GM19463 (cell line): ENCODE measurements at regions not wholly inside any gene's neighbourhood (a gene's known extent, or its start where the extent isn't known, plus 50 kb on each side); places are given as distances from the start of the nearest gene placed in this dataset.

ENCODE experiments used
- ATAC-seq: cut with Tn5 transposase; IDR thresholded peaks from one replicate; pipeline ENCODE4 v1.9.1; 2021; ENCODE audit warnings: mild to moderate bottlenecking, moderate library complexity; ENCODE audit not compliant: unreplicated experiment

DNA sequence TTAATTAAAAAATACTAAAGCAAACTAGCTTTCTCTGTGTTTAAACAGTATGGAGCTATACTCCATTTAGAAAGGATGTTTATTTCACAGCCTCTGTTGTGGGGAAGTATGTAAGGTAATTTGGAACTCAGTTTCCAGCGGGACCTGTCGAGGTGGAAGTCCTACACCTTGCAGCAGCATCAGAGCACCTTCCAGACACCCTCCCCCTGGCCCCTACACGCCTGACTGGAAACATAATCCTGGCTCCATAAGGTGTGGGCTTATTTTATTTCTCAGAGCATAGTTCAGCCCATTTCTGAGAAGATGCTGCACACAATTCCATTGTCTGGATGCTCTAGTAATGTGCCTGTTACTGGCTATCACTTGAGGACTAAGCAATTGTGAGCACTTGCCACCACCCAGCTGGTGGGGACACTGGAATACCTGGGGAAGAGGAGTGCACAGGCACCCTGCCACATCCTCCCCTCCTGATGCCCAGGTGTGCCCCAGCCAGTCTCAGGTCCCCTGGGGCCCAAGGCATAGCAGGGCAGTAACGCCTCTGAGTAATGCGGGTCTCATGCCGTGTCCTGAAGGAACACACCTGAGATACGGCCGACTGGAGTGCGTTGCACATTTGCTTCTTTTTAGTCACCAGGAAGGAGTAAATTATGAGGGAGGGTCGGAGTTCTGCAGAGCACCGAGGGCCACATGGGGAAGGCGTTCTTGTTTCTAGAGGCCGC lies 556.5 kb downstream of the QKI start:
- ATAC-seq: no peak

- ATAC-seq: no peak
These were observed 551.2 kb downstream of the QKI start for GRCh38 chr6:163965426-163966348.

- no peak for ATAC-seq
These were observed 550.3 kb downstream of the QKI start for GRCh38 chr6:163964789-163965188.

DNA sequence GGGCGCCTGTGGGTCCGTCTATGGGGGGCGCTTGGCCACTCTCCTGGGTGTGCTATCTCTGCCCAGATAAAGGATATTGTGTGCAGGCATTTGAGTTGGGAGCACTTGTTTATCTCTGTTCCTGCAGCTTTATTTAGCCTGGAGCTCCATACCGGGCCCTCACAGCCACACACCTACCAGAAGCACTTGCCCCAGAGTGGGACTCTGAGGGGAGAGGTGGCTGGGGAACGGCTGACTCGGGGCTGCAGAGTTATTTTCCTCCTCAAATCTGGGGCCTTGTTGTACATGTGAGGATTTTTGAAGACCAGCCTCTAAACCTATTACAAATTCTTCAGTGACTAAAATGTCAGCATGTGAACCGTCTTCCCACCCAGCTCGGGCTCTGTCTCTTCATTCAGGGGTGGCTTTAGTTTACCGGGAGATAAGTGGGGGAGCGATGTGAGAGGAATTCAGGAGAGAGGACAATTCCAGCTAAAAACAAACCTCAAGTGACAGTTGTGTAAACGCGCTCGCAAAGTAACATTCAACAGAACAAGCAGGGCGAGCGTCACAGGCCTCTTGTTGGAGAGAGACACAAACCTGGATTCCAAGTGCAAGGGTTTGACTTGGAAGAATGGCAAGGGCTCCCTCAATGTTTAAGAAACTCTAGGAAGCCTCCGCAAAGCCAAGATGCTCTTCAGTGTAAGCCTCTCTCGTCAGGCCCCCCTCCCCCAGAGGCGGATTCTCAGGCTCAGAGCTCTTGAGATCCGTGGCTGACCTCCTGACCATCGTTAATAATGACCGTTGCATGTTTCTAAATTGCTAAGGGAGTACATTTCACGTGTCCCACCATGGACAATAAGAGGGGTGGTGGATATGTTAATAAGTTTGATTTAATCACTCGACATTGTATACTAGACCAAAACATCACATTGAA lies 548.9 kb downstream of the QKI start:
- no peak for ATAC-seq

DNA sequence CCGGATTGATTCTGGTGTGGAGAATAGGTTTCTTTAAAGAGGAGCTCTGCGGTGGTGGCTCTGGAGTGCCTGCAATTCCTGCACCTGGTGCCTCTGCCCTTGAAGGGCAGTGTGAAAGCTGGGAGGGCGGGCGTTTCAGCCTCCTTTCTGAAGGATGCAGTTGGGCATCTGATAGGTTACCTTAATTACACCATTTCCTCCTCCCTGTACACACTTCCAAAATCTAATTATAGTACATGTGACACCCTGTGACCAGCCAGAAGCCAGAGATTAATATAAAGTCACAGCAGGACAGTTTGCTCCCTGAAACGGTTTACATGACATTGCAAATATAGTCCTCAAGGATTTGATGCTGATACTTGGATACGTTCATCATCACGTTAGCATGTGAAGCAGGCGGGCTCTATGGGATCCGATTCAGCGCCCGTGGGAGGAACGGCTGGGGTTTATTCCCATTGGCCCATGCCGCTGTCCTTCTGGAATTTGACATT lies 548.2 kb downstream of the QKI start:
- no peak for ATAC-seq

DNA sequence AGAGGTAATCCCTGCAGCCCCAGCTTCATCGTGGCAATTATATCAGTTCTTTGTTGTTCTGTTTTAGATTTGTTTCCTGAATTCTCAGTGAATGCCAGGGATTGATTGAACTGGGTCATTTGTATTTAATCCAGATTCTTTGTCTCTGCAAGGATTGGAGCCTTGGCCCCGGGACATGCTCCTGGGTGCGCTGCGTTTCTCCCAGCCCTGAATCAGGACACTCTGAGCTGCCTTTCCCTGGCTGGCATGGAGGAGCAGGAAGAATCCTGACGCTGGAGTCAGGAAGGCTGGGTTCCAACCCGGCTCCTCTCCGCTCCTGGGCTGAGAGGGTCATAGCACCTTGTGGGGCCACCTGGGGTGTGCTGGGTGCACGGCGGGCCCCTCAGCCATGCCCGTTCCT lies 545.6 kb downstream of the QKI start:
- no peak for ATAC-seq

DNA sequence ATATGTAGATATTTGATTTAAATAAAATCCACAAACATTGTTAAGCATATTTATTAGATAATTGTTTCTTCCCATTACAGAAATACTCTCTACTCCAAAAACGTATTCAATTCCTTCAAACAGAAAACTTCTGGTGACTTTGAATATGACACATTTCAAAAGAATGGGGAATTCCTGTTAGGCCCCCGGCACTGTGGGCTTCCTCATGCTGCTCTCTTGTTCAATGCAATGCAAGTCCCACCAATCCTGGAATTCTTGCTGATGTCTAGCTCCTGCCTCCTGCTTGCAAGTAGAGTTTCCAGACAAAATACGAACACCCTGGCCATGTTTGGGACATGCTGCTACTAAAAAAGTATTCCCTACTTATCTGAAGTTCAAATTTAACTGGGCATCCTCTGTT lies 544.1 kb downstream of the QKI start:
- ATAC-seq: no peak

DNA sequence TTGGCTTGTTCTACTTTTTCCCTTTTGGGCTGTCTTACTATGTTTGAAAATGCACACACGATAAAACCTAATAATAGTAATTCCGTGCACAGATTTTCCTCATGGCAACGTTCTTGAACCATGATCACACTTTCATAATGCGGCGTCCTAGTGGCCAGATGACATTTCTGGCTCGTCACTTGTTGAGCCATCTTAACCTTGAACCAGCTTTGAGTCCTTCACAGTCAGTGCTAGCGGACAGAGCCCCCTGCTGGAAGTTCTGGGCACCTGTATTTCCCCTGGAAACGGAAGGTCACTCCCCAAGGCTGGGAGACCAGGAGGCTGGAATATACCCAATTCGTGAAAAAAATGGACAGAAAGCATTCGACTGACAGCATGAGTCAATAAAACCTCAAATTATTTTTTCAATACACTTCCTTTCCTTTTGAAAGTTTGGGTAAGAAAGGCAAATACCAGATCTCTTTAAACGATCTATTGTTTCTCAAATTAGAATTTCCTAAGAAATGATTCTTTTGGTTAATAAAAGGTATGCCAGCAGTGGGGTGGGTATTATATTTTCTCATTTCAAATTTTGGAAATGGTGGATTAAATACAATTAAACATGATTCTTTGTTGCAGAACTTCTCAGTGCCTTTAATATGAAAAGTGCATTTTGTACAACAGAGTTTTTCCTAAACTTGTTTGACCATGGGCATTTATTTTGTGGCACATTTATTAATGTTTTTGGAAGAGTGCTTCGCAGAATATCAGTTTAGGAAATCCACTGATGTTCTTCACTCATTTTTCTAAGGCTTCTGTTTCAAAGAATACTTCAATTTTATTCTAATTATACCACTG lies 542.3 kb downstream of the QKI start:
- ATAC-seq: peak; percentile 93

- ATAC-seq: no peak
These were observed 541.2 kb downstream of the QKI start for GRCh38 chr6:163955756-163956155.

DNA sequence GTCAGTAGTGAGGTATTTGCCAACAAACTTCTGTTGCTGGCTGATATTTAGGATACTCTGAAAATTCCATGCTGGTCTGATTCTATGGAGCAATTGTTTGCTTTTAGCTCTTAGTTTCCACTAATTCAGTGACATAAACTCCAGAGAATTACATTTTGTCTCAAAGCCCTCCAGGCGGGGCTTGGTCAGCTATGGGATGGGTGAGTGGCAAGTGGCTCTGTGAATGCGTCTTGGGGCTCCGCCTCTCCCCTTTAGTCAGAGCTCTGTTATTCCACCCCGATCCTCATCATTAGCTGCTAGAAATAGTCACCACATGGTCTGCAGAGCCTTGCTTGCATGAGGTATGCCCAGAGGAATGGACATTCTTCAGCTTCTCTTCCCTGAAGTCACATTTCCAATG lies 540.6 kb downstream of the QKI start:
- no peak for ATAC-seq

DNA sequence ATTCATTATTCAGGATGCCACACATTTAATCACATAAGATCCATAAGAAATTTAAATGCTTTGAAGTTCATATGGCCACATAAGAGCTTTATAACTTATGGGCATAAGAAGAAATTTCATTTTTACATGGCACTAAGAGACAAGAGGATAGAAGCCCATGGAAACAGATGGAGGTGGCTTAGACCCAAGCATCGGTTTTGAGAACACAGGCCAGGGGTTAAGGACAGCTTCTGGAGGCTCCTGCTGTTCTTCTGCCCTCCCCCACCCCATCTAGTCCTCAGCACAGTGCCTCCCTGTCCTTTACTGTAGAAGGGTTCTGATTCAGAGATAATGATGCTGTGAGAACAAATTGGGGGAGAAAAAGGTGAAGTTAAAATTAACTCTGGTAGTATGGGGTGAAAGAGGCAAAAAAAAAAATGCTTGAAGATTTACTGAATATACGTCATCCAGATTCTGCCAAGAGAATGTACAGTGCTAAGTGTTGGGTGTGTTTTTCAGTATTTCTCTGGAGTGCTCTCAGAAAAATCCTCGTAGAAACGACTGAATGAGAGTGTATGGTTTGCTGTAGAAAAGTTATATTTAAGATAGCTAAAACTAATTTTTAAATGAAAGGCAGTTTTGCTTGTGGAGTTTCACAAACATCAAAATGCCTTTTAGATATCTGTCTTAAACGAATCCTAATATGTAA lies 539.7 kb downstream of the QKI start:
- ATAC-seq: no peak

GRCh38 chr6:163952005-163952404 lies 537.5 kb downstream of the QKI start:
- no peak for ATAC-seq

DNA sequence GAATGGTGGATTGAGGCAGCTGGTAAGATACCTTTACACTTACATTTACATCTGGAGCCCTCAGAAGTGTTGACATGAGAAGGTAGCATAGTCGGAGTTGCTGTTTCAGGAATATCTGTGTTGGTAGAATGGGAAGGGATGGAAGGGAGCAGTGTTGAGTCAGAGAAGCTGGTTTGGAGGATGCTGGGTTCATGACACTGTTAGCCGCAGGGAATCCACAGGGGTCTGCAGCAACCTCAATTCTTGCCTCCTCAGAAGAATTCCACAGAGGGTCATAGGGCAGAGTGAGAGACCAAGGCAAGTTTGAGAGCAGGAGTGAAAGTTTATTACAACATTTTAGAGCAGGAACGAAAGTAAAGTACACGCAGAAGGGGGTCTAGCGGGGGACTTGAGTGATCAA lies 536.8 kb downstream of the QKI start:
- ATAC-seq: no peak

DNA sequence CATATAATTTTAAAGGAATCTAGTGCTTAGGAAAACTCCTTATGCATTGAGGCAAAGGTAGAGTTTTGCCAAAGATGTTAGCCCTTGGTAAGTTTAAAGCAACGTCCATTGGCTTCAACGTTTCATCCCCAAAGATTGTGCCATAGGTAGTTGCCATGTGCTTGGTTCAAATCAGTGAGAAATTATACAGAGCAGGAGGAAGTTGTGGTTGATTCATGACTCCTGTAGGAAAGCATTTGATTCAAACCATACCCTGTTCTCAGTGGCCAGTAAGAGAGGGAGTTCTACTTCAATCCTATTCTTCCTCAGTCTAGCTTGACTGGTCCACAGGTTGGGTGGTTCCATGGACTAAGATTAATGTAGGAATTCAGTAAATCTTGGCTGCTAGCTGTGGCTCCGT lies 535.6 kb downstream of the QKI start:
- no peak for ATAC-seq

- no peak for ATAC-seq
These were observed 534.9 kb downstream of the QKI start for GRCh38 chr6:163949431-163949830.

DNA sequence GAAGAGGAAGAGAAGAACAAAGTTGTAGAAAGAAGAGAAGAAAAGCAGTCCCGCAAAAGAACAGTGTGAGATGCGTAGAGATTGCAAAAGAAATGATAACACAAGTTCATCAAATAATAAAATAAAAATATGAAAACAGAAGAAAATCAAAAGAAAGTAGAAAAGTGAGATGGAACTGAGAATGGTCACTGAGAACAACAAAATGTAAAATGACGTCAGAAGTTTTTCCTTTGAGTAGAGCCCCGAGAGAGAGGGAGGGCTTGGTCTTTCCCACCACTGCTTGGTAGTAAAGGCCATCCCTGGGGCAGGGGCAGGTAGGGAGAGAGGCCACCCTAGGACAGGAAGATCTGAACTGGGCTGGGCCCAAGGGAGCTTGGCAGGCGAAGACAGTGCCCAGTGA lies 533.7 kb downstream of the QKI start:
- ATAC-seq: no peak

- no peak for ATAC-seq
These were observed 532.8 kb downstream of the QKI start for GRCh38 chr6:163947276-163947675.

GRCh38 chr6:163946437-163946836 lies 531.9 kb downstream of the QKI start:
- ATAC-seq: no peak

GRCh38 chr6:163945808-163946207 lies 531.3 kb downstream of the QKI start:
- ATAC-seq: no peak

- no peak for ATAC-seq
These were observed 530.4 kb downstream of the QKI start for GRCh38 chr6:163944897-163945296.
